Ovary (tissue), 3 donors: ENCODE measurements at regions not wholly inside any gene's neighbourhood (a gene's known extent, or its start where the extent isn't known, plus 50 kb on each side); places are given as distances from the start of the nearest gene placed in this dataset.

Source experiments
- CTCF ChIP-seq, 3 donors: fragments of 450-650 bp in 2 of 3; fragments of 200-600 bp in 1 of 3; IDR thresholded peaks; one replicate each; pipeline versions ENCODE4 v1.5.1 to v1.8.0; 2016 to 2022; ENCODE audit warnings: antibody characterized with exemption in 3 of 3, mild to moderate bottlenecking in 1 of 3
- EP300 ChIP-seq: sonication (generic); formaldehyde crosslinking; IDR thresholded peaks from one replicate; pipeline ENCODE4 v1.6.1; 2017; ENCODE audit warnings: antibody characterized with exemption
- POLR2A ChIP-seq: fragments of 450-650 bp; IDR thresholded peaks from one replicate; pipeline ENCODE4 v1.6.1; 2017; ENCODE audit warnings: antibody characterized with exemption, mild to moderate bottlenecking, moderate library complexity
- donor health status: DM: no; HTN: no; CAD: no.

- TF ChIP-seq POLR2A, result no peak
- no peak for TF ChIP-seq CTCF (IDR thresholded peaks at IDR 0.05)
- TF ChIP-seq EP300, result no peak
Measured at GRCh38 chr7:27312820-27313219, 70.2 kb downstream of the EVX1 start.
